ENCODE measurements at regions not wholly inside any gene's neighbourhood (a gene's known extent, or its start where the extent isn't known, plus 50 kb on each side); places are given as distances from the start of the nearest gene placed in this dataset.

DNA sequence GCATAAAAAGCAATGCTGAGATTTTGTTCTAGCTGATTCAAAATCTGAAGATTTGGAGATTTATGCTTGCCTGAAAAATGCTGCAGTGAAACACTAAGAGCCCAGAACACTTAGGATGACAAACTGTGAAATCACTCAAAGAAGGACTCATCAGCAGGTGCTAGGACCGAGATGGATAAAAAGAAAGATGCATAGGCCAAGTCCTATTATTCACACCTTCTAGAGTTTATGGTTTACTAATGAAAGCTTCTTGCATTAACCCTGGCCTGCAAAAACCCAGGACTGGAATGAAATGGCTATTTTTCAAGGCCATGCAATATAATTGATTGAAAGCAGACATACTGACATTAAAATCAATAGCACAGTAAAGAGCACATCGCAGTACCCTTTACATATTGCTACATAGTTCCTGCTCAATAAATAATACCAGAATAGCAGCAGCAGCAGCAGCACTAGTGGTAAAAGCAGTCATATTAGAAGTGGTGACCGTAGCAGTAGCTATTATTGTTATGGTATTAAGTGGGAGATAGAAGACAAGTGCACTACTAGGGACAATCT, 161.7 kb downstream of the RAB38 start:
- Histone ChIP-seq H2AFZ (ENCODE audit: low read depth, low read length) (no peak overlapping the region; the same call in 1 of the 2 replicates), H3K79me2 (ENCODE audit: low read length) (no peaks in the 10 kb centered on the region), H3K4me1 (ENCODE audit: low read length) (peaks cover 6% of the 10 kb centered on the region), H3K9ac (ENCODE audit: low read length) (no peak overlapping the region), H3K36me3 (replicated peaks; ENCODE audit: low read depth, low read length) (no peaks in the 10 kb centered on the region), H3K27me3 (ENCODE audit: low read depth, low read length) (no peaks in the 10 kb centered on the region), H4K20me1 (ENCODE audit: insufficient read depth, low read length) (no peaks in the 10 kb centered on the region), H3K9me3 (ENCODE audit: insufficient read depth, low read length) (no peaks in the 10 kb centered on the region), H3K4me3 (ENCODE audit: low read length) (no peak overlapping the region), H3K4me2 (ENCODE audit: low read length) (no peak overlapping the region), H3K27ac (ENCODE audit: low read length) (no peak overlapping the region)
- TF ChIP-seq, protein P1, sequence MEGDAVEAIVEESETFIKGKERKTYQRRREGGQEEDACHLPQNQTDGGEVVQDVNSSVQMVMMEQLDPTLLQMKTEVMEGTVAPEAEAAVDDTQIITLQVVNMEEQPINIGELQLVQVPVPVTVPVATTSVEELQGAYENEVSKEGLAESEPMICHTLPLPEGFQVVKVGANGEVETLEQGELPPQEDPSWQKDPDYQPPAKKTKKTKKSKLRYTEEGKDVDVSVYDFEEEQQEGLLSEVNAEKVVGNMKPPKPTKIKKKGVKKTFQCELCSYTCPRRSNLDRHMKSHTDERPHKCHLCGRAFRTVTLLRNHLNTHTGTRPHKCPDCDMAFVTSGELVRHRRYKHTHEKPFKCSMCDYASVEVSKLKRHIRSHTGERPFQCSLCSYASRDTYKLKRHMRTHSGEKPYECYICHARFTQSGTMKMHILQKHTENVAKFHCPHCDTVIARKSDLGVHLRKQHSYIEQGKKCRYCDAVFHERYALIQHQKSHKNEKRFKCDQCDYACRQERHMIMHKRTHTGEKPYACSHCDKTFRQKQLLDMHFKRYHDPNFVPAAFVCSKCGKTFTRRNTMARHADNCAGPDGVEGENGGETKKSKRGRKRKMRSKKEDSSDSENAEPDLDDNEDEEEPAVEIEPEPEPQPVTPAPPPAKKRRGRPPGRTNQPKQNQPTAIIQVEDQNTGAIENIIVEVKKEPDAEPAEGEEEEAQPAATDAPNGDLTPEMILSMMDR (IDR thresholded peaks at IDR 0.05; ENCODE audit: low read depth, low read length) = no peak
- TF ChIP-seq EZH2phosphoT487 (IDR thresholded peaks at IDR 0.05; ENCODE audit: low read depth) = no peak

DNA sequence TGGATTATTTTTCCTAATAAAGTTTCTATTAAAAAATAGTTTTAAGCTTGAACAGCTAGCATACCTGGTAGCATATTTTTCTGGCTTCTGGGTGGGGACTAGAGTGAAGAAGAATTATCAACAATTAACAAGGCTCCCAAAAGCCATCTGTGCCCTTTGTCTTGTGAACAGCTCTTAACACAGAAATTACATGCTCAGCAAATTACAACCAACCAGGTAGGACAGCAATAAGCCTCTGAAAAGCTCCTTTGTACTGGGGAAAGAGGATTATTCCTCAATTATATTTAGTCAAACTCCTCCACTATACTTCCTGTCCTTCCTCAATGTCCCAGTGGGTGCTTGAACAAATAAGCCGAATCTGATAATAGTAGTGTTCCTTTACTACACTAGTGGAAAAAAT, 162.8 kb downstream of the RAB38 start:
- peaks cover 6% of the 10 kb centered on the region for H3K4me1 ChIP-seq (ENCODE audit: low read length)
- H3K9ac ChIP-seq (ENCODE audit: low read length) = no peak overlapping the region
- no peak overlapping the region for H3K4me2 ChIP-seq (ENCODE audit: low read length)
- no peaks in the 10 kb centered on the region for H3K9me3 ChIP-seq (ENCODE audit: insufficient read depth, low read length)
- H3K27ac ChIP-seq (ENCODE audit: low read length) = no peak overlapping the region
- TF ChIP-seq, protein P1 (IDR thresholded peaks at IDR 0.05; ENCODE audit: low read depth, low read length) = no peak
- no peak for TF ChIP-seq EZH2phosphoT487 (IDR thresholded peaks at IDR 0.05; ENCODE audit: low read depth)
- H3K36me3 ChIP-seq (replicated peaks; ENCODE audit: low read depth, low read length) = no peaks in the 10 kb centered on the region
- H4K20me1 ChIP-seq (ENCODE audit: insufficient read depth, low read length) = no peaks in the 10 kb centered on the region
- H3K4me3 ChIP-seq (ENCODE audit: low read length) = no peak overlapping the region
- no peaks in the 10 kb centered on the region for H3K27me3 ChIP-seq (ENCODE audit: low read depth, low read length)
- no peak overlapping the region for H2AFZ ChIP-seq (ENCODE audit: low read depth, low read length)
- H3K79me2 ChIP-seq (ENCODE audit: low read length) = no peaks in the 10 kb centered on the region

DNA sequence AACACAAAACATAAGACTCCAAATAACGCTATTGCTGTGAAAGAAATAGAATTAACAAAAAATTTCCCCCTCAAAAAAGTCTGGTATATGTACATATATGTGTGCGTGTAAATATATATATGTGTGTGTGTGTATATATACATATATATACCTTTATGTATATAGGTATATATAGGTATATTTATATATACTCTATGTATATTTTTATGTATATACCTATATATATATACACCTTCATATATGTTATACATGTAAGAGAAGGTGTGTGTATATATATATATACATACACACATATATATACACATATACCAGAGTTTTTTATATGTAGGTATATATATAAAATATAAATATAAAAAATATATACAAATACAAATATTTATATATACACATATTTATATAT, 199.2 kb downstream of the RAB38 start:
- H4K20me1 ChIP-seq (ENCODE audit: insufficient read depth, low read length) = no peaks in the 10 kb centered on the region
- H2AFZ ChIP-seq (ENCODE audit: low read depth, low read length) = no peak overlapping the region
- no peak overlapping the region for H3K4me3 ChIP-seq (ENCODE audit: low read length)
- H3K9me3 ChIP-seq (ENCODE audit: insufficient read depth, low read length) = no peaks in the 10 kb centered on the region
- no peak for TF ChIP-seq EZH2phosphoT487 (IDR thresholded peaks at IDR 0.05; ENCODE audit: low read depth)
- TF ChIP-seq, protein P1 (IDR thresholded peaks at IDR 0.05; ENCODE audit: low read depth, low read length) = no peak
- H3K27ac ChIP-seq (ENCODE audit: low read length) = no peak overlapping the region
- H3K79me2 ChIP-seq (ENCODE audit: low read length) = no peaks in the 10 kb centered on the region
- no peaks in the 10 kb centered on the region for H3K36me3 ChIP-seq (replicated peaks; ENCODE audit: low read depth, low read length)
- no peak overlapping the region for H3K9ac ChIP-seq (ENCODE audit: low read length)
- no peaks in the 10 kb centered on the region for H3K27me3 ChIP-seq (ENCODE audit: low read depth, low read length)
- peaks cover 10% of the 10 kb centered on the region for H3K4me1 ChIP-seq (ENCODE audit: low read length)
- no peak overlapping the region for H3K4me2 ChIP-seq (ENCODE audit: low read length)

DNA sequence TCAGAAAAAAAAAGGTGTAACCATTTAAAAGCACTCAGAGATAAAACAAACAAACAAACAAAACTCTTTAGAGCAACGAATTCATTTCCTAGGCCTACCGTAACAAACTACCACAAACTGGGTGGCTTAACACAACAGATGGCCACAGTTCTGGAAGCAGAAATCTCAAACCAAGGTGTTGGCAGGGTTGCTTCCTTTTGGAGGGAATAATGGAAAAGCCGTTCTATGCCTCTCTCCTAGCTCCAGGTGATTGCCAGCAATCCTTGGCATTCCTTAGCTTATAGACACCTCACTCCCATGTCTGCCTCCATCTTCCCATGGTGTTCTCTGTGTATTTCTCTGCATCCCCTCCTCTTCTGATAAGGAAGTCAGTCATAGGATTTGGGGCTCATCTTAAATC, 200.4 kb downstream of the RAB38 start:
- no peak overlapping the region for H3K9ac ChIP-seq (ENCODE audit: low read length)
- H3K27me3 ChIP-seq (ENCODE audit: low read depth, low read length) = no peaks in the 10 kb centered on the region
- peaks cover 10% of the 10 kb centered on the region for H3K4me1 ChIP-seq (ENCODE audit: low read length)
- no peak overlapping the region for H3K4me2 ChIP-seq (ENCODE audit: low read length)
- H3K79me2 ChIP-seq (ENCODE audit: low read length) = no peaks in the 10 kb centered on the region
- H2AFZ ChIP-seq (ENCODE audit: low read depth, low read length) = no peak overlapping the region
- TF ChIP-seq, protein P1 (IDR thresholded peaks at IDR 0.05; ENCODE audit: low read depth, low read length) = no peak
- no peak for TF ChIP-seq EZH2phosphoT487 (IDR thresholded peaks at IDR 0.05; ENCODE audit: low read depth)
- no peaks in the 10 kb centered on the region for H4K20me1 ChIP-seq (ENCODE audit: insufficient read depth, low read length)
- H3K27ac ChIP-seq (ENCODE audit: low read length) = no peak overlapping the region
- H3K4me3 ChIP-seq (ENCODE audit: low read length) = no peak overlapping the region
- H3K36me3 ChIP-seq (replicated peaks; ENCODE audit: low read depth, low read length) = no peaks in the 10 kb centered on the region
- no peaks in the 10 kb centered on the region for H3K9me3 ChIP-seq (ENCODE audit: insufficient read depth, low read length)
